GM12878 (cell line): ENCODE measurements at regions not wholly inside any gene's neighbourhood (a gene's known extent, or its start where the extent isn't known, plus 50 kb on each side); places are given as distances from the start of the nearest gene placed in this dataset.

Experiments used
- ATAC-seq: fragments of 200-7000 bp; cut with Tn5 transposase; 3 replicates; pipeline ENCODE4 v1.9.1; 2020; ENCODE audit warnings: mild to moderate bottlenecking, moderate library complexity
- BruUV-seq: library from RNA; stranded (reverse); fragments of 400-500 nt; replicated peaks from 2 replicates; lab custom pipeline; 2021; lab: Mats Ljungman, UMichigan
- CTCF ChIA-PET: fragments of 300-600 bp; sonication (Branson Sonifier 250); formaldehyde crosslinking; extraction: SDS; loops from one replicate; lab custom pipeline; 2021; ENCODE audit warnings: inconsistent platforms; lab: Yijun Ruan, JAX
- POLR2A ChIA-PET: fragments of 350-600 bp; formaldehyde crosslinking; extraction: SDS; loops from one replicate; lab custom pipeline; 2021; ENCODE audit warnings: inconsistent platforms; lab: Charles Lee
- RAD21 ChIA-PET: fragments of 300-600 bp; sonication (Branson Sonifier 250); formaldehyde crosslinking; loops from one replicate; lab custom pipeline; 2023; ENCODE audit warnings: antibody characterized with exemption; ENCODE audit not compliant: unreplicated experiment; lab: Charles Lee
- SMC1A ChIA-PET: fragments of 300-600 bp; sonication (Branson Sonifier 250); formaldehyde crosslinking; loops from one replicate; lab custom pipeline; 2023; ENCODE audit not compliant: unreplicated experiment, uncharacterized antibody; lab: Charles Lee
- DNase-seq: peaks from one replicate; pipeline ENCODE4 v3.0.0-alpha.2; 2011; ENCODE audit warnings: low read depth, low spot score
- FAIRE-seq: peaks from 3 replicates; lab custom pipeline; 2011; peaks lifted over from hg19 to GRCh38; lab: Jason Lieb, UNC
- H2AFZ ChIP-seq: 2 replicates; pipeline ENCODE4 v1.6.0; 2011; ENCODE audit warnings: low read depth, low read length, control low read depth; ENCODE audit not compliant: control insufficient read depth
- H3K27ac ChIP-seq: 2 replicates; pipeline ENCODE4 v1.5.1; 2011; ENCODE audit warnings: control low read depth; ENCODE audit not compliant: control insufficient read depth, insufficient read depth
- H3K27me3 ChIP-seq, 2 experiments: replicated peaks in 1 of 2; 2 replicates each; pipeline versions ENCODE4 v1.6.0 to v1.6.1; 2011; ENCODE audit warnings: low read length in 1 of 2; ENCODE audit not compliant: control insufficient read depth in 2 of 2, insufficient read depth in 2 of 2
- H3K36me3 ChIP-seq, 2 experiments: 2 replicates each; pipeline ENCODE4 v1.5.1; 2011; ENCODE audit warnings: low read length in 1 of 2; ENCODE audit not compliant: control insufficient read depth in 2 of 2, insufficient read depth in 2 of 2
- H3K4me1 ChIP-seq: 2 replicates; pipeline ENCODE4 v1.6.1; 2011; ENCODE audit warnings: mild to moderate bottlenecking, low read length, moderate library complexity, mixed read lengths; ENCODE audit not compliant: control insufficient read depth, insufficient read depth
- H3K4me2 ChIP-seq: 2 replicates; pipeline ENCODE4 v1.6.0; 2011; ENCODE audit warnings: control low read depth; ENCODE audit not compliant: control insufficient read depth, insufficient read depth
- H3K4me3 ChIP-seq: fragments of 200-600 bp; sonication (generic); 2 replicates; pipeline ENCODE4 v1.5.1; 2016
- H3K79me2 ChIP-seq: 2 replicates; pipeline ENCODE4 v1.6.0; 2011; ENCODE audit warnings: low read length; ENCODE audit not compliant: control insufficient read depth, insufficient read depth
- H3K9ac ChIP-seq: 2 replicates; pipeline ENCODE4 v1.8.0; 2011; ENCODE audit warnings: low read length, control low read depth, mixed read lengths; ENCODE audit not compliant: control insufficient read depth, insufficient read depth
- H3K9me3 ChIP-seq: replicated peaks from 3 replicates; pipeline ENCODE4 v1.5.1; 2011; ENCODE audit warnings: mild to moderate bottlenecking, low read length; ENCODE audit not compliant: control insufficient read depth, insufficient read depth
- H4K20me1 ChIP-seq: 2 replicates; pipeline ENCODE4 v1.6.0; 2011; ENCODE audit not compliant: control insufficient read depth, insufficient read depth
- CHD2 ChIP-seq: IDR thresholded peaks from 2 replicates; pipeline ENCODE4 v1.6.1; 2011; ENCODE audit warnings: low read depth, low read length, improper control_type of control experiment, borderline replicate concordance
- EGR1 ChIP-seq, 2 experiments: IDR thresholded peaks; 1 replicate in 1 of 2; 2 replicates in 1 of 2; pipeline ENCODE4 v1.6.1; 2011 to 2012; ENCODE audit warnings: low read depth in 2 of 2, low read length in 2 of 2, borderline replicate concordance in 1 of 2, mild to moderate bottlenecking in 1 of 2, moderate library complexity in 1 of 2
- KAT2A ChIP-seq: conservative IDR thresholded peaks from 2 replicates; pipeline ENCODE4 v1.6.1; 2011; ENCODE audit warnings: low read depth, low read length; ENCODE audit not compliant: control insufficient read depth
- KLF5 ChIP-seq: fragments of 450-650 bp; IDR thresholded peaks from 2 replicates; pipeline ENCODE4 v1.6.1; 2014; ENCODE audit warnings: mild to moderate bottlenecking; ENCODE audit not compliant: partially characterized antibody
- MEF2A ChIP-seq: IDR thresholded peaks from 2 replicates; pipeline ENCODE4 v1.6.1; 2011; ENCODE audit warnings: low read depth, mild to moderate bottlenecking, low read length, moderate library complexity; ENCODE audit not compliant: insufficient read depth
- PKNOX1 ChIP-seq: fragments of 450-650 bp; IDR thresholded peaks from 2 replicates; pipeline ENCODE4 v1.6.1; 2016; ENCODE audit warnings: mild to moderate bottlenecking
- POLR2A ChIP-seq: IDR thresholded peaks from 2 replicates; pipeline ENCODE4 v1.6.1; 2011; ENCODE audit warnings: low read depth, mild to moderate bottlenecking, low read length
- RUNX3 ChIP-seq: IDR thresholded peaks from 2 replicates; pipeline ENCODE4 v1.6.1; 2012; ENCODE audit warnings: low read length, inconsistent platforms
- SMARCA5 ChIP-seq: fragments of 450-650 bp; IDR thresholded peaks from 2 replicates; pipeline ENCODE4 v1.6.1; 2017; ENCODE audit warnings: mild to moderate bottlenecking
- STAT3 ChIP-seq: IDR thresholded peaks from 2 replicates; pipeline ENCODE4 v1.6.1; 2011; ENCODE audit warnings: low read depth, low read length, improper control_type of control experiment
- TAF1 ChIP-seq: IDR thresholded peaks from 2 replicates; pipeline ENCODE4 v1.6.1; 2011; ENCODE audit warnings: mild to moderate bottlenecking, low read depth, low read length, borderline replicate concordance
- TBL1XR1 ChIP-seq: IDR thresholded peaks from 2 replicates; pipeline ENCODE4 v1.6.1; 2012; ENCODE audit warnings: low read depth, low read length, improper control_type of control experiment
- ZNF217 ChIP-seq: fragments of 450-650 bp; IDR thresholded peaks from 2 replicates; pipeline ENCODE4 v1.6.1; 2017; ENCODE audit warnings: antibody characterized with exemption, mild to moderate bottlenecking
- WGBS: methylation state at CpG from one replicate; pipeline ENCODE4 v1.1.6; 2016; ENCODE audit warnings: low lambda C conversion rate; ENCODE audit not compliant: insufficient replicate concordance, insufficient coverage; ENCODE audit errors: missing lambda C conversion rate; 5-methylcytosine and 5-hydroxymethylcytosine counted together
- in situ Hi-C: fragments of 300-500 bp; cut with MboI; formaldehyde crosslinking; loops from 9 replicates; pipeline ENCODE4 v1.14.3; 2018; ENCODE audit warnings: mixed read lengths
- intact Hi-C: fragments of 100-400 bp; cut with micrococcal nuclease; formaldehyde crosslinking; loops from one replicate; pipeline ENCODE4 v1.14.2; 2022; ENCODE audit not compliant: unreplicated experiment
- TF ChIP-seq, protein P1 (sequence below): fragments of 450-650 bp; IDR thresholded peaks from 2 replicates; pipeline ENCODE4 v1.6.1; 2014; ENCODE audit warnings: mild to moderate bottlenecking

DNA sequence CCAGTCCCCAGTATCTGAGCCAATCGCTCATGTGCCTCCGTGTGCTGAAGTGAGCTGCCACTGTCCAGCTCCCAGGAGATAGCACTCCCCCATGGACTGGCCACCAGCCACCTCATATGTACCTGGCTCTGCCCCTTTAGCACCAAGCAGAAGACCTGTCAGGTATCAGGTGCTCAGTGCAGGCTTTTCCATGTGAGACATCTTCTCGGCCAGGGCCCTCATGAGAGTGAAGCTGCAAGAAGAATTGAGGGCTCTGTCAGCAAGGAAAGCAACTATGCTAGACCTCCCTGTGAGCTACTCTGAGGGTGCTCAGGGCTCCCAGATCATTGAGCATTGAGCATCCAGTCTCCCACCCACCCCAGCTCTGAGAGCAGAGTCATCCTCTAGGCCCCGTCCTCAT lies 264.2 kb upstream of the ADAMTS16 start:
- in situ Hi-C loops (no loop called here), intact Hi-C loops (no loop called here)
- ChIA-PET SMC1A (interaction anchor here (0.9 to 1.1 kb wide), 3 partner anchors 10 to 522 kb away, joined by 3 to 5 read pairs (median 3); no protein-coding TSS in a partner anchor), RAD21 (interaction anchor here (1.4 kb wide), 1 partner anchor 543 kb away, joined by 4 read pairs; no protein-coding TSS in a partner anchor), CTCF (interaction anchor here (0.6 to 1.4 kb wide), 3 partner anchors 8 to 543 kb away, joined by 3 to 11 read pairs (median 4); no protein-coding TSS in a partner anchor), POLR2A (no interaction called here)
- DNase-seq = no peak
- Histone ChIP-seq H3K27ac (no peak overlapping the region), H3K4me1 (no peaks in the 10 kb centered on the region), H3K9me3 (no peaks in the 10 kb centered on the region), H3K9ac (no peak overlapping the region), H3K4me3 (no peak overlapping the region), H4K20me1 (no peaks in the 10 kb centered on the region), H3K36me3 (no peaks in the 10 kb centered on the region), H3K4me2 (no peak overlapping the region), H3K79me2 (no peaks in the 10 kb centered on the region), H3K27me3 (no peaks in the 10 kb centered on the region)
- no peak for FAIRE-seq
- 60% methylated on average over 4 of the region's 4 CpGs for WGBS
- ATAC-seq = no peak
- TF ChIP-seq RUNX3 = no peak
- TF ChIP-seq, all 136 proteins: peak for 0
- no peak overlapping the region for H2AFZ ChIP-seq
- no TSS peak for BruUV-seq

DNA sequence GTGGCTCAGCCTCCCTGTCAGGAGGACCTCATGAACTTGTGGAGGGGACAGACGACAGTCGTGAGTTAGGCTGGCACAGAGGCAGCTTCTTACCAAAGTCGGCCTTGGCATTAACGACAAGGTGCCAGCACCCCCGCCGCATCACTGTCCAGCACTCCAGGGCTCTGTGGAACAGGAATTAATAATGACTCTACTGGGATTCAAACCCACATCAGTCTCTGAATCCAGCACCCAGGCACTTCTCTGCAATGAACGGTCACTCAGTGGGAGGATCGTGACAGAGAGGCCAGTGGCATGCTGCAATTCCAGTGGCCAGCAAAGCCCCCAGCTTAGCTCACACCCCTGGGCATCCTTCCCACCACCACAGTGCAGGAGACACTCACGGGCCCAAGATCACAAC lies 263.3 kb upstream of the ADAMTS16 start:
- intact Hi-C loops = no loop called here

More for the DNA sequence above, 263.3 kb upstream of the ADAMTS16 start:
- H4K20me1 ChIP-seq = no peaks in the 10 kb centered on the region
- H3K36me3 ChIP-seq = no peaks in the 10 kb centered on the region
- ChIA-PET RAD21 (interaction anchor here (1.4 kb wide), 1 partner anchor 543 kb away, joined by 4 read pairs; no protein-coding TSS in a partner anchor), POLR2A (no interaction called here), SMC1A (interaction anchor here (0.9 to 1.1 kb wide), 3 partner anchors 9 to 523 kb away, joined by 3 to 5 read pairs (median 3); no protein-coding TSS in a partner anchor), CTCF (interaction anchor here (1.1 to 1.4 kb wide), 3 partner anchors 9 to 542 kb away, joined by 3 to 11 read pairs (median 4); no protein-coding TSS in a partner anchor)
- in situ Hi-C loops = no loop called here
- no peak overlapping the region for H3K4me3 ChIP-seq
- H3K4me1 ChIP-seq = no peaks in the 10 kb centered on the region
- no peak overlapping the region for H3K4me2 ChIP-seq
- H2AFZ ChIP-seq = no peak overlapping the region
- no TSS peak for BruUV-seq
- no peaks in the 10 kb centered on the region for H3K27me3 ChIP-seq
- DNase-seq = no peak
- no peaks in the 10 kb centered on the region for H3K9me3 ChIP-seq
- FAIRE-seq = no peak
- 35% methylated on average over 9 of the region's 9 CpGs for WGBS
- no peak overlapping the region for H3K9ac ChIP-seq
- H3K27ac ChIP-seq = no peak overlapping the region
- no peak for ATAC-seq
- TF ChIP-seq MEF2A = no peak
- TF ChIP-seq CHD2 = no peak
- TF ChIP-seq PKNOX1 = no peak
- no peak for TF ChIP-seq EGR1 (IDR thresholded peaks at IDR 0.05; ENCODE audit: borderline replicate concordance in 1 of 2, low read depth in 2 of 2, low read length in 2 of 2)
- TF ChIP-seq, protein P1, sequence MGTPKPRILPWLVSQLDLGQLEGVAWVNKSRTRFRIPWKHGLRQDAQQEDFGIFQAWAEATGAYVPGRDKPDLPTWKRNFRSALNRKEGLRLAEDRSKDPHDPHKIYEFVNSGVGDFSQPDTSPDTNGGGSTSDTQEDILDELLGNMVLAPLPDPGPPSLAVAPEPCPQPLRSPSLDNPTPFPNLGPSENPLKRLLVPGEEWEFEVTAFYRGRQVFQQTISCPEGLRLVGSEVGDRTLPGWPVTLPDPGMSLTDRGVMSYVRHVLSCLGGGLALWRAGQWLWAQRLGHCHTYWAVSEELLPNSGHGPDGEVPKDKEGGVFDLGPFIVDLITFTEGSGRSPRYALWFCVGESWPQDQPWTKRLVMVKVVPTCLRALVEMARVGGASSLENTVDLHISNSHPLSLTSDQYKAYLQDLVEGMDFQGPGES = no peak
- no peak for TF ChIP-seq ZNF217
- TF ChIP-seq KAT2A = no peak
- no peak for TF ChIP-seq TBL1XR1
- no peak for TF ChIP-seq STAT3
- TF ChIP-seq KLF5 = no peak
- TF ChIP-seq SMARCA5 = no peak
- TF ChIP-seq POLR2A = no peak
- no peak for TF ChIP-seq TAF1
- H3K79me2 ChIP-seq = no peaks in the 10 kb centered on the region
